GM21360 (cell line): ENCODE measurements at regions not wholly inside any gene's neighbourhood (a gene's known extent, or its start where the extent isn't known, plus 50 kb on each side); places are given as distances from the start of the nearest gene placed in this dataset.

Experiments used
- ATAC-seq: cut with Tn5 transposase; IDR thresholded peaks from one replicate; pipeline ENCODE4 v1.9.1; 2021; ENCODE audit warnings: mild to moderate bottlenecking, moderate library complexity; ENCODE audit not compliant: unreplicated experiment

DNA sequence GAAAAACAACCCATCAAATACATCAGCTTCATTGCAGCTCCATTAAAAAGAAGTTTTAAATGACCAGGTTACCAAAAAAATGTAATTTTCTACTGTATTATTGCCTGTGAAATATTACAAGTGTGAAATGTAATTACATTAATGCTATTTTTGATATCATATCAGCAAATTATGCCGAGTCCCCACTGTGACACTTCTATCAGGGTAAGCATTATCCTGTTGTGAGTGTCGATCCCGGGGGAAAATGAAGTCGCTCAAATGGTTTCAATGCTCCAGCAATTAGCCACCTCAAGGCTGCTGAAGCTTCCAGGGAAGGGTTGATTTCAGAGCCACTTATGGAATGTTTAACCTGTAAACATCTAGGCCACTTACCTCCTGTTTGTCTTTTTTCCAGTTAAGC lies 70.4 kb downstream of the RCN1 start:
- ATAC-seq: no peak

DNA sequence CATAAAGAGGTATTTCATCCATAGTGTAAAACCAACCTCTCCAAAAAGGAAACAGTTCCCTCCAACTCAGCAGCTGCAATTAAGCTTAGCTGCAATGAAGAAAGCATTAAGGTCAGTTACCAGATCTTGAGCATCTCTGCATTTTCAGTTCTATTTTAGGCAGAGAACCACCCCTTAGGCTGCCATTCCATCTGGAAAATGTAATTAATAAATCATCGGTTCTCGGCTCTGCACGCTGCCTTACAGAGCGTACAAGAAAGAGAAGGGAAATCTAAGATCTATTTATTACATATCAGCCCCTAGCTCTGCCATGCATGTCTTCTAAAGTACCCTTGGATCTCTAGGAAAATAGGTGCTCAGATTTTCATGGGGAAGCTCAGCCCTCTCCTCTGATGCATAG lies 71.5 kb downstream of the RCN1 start:
- ATAC-seq: no peak

DNA sequence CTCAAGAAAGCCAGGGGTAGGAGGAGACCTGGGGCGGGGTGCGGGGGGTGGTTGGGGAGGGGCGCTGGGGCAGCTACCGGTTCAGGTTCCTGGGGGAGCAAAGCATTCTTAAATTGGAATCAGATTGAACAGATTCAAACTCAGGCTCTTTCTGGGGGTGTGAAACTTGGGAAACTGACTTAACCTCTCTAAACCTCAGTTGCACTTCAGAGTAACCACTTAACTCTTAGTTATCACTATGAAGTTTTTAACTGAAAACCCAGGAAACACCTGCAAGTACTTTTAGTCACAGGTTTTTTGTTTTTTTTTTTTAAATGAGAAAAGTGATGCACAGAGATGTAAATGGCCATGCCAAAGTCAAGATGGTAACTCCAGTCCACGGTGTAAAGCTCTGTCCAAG lies 72.0 kb downstream of the RCN1 start:
- no peak for ATAC-seq

DNA sequence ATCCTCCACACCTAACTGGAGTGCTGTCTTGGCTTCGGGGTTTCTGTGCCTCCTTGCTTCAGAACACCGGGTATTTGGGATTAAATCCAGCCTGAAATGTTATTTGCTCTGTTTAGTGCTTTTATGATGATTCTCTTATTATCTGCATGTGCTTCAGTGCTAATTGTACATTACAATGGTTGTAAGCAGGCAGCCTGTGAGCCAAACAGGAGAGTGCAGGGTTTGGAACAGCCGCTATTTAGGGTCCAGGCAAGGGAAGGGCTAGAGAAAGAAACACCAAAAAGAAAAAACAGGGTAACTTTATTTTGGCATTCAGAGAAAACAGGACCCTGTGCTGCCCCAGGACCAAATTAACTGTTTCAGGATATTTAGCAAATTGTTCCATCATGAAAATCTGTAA lies 72.7 kb downstream of the RCN1 start:
- no peak for ATAC-seq

- ATAC-seq: no peak
Measured at GRCh38 chr11:32164836-32165235, 74.0 kb downstream of the RCN1 start.

DNA sequence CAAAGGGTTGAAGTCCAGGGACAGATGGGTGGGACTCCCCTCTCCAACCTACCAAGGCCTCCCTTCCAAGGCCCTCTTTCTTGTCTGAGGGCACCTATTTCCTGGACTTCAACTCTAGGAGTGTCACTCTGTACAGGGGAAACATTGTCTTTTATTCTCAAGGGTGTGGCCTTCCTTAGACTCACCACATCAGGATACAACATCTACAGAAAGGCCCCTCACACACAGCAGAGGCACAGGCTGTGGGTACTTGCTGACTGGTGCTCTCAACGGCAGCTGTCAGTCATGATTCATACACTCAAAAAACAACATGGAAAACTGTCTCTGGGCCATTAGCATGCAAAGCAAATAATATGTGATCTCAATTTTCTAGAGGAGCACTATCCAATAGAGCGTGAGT lies 78.0 kb downstream of the RCN1 start:
- no peak for ATAC-seq

DNA sequence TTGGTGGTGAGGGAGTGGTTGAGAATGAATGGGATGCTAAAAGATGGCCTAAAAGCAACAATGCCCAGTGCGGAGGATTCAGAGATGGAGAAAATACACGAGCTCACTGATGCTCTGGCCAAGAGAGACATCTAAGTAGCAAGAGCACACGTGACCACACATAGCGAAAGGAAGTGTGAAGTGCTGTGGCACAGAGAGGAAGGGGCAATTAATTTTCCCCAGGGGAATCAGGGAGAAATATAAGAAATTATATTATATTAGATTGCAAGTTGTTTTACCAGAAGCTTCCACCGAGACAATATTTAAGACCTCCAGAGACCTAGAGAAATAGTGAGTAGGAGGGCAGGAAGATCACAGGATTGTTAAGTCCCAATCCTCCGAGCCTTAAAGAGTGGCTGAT lies 80.6 kb downstream of the RCN1 start:
- ATAC-seq: no peak

- ATAC-seq: no peak
Measured at GRCh38 chr11:32172041-32172847, 81.4 kb downstream of the RCN1 start.

GRCh38 chr11:32172848-32173834 lies 82.3 kb downstream of the RCN1 start:
- no peak for ATAC-seq

- ATAC-seq: no peak
Measured at GRCh38 chr11:32173977-32174376, 83.1 kb downstream of the RCN1 start.

DNA sequence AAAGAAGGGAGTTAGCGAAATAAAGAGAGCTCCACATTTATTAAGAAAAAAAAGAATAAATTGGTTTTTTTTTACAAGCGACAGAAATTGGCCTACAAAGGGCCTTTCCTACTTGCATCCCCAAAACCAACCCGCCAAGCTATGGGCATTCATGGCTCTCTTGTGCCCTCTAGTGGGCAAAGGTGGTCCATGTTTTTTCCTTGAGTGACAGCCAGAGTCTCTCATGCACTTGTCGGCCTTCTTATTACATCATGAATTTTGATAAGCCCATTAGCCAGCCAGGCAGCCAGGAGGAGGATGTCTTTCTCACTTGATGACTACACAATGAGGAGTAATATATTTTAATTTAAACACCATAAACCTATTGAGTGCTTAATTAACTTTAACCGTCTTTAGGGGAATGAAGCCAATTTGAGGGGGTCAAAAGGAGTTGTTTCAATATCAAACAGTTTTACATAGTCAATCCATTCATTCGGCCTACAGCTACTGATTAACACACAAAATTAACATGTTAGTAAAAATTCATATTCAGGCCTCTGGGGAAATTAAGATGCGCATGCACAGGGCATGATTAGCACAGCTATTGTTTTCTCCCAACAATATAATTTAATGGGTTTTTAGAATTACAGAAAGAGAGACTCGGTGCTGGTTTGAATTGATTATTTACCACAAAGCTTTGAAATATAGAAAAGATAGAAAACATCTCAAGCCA lies 85.5 kb downstream of the RCN1 start:
- peak; percentile 60 for ATAC-seq

DNA sequence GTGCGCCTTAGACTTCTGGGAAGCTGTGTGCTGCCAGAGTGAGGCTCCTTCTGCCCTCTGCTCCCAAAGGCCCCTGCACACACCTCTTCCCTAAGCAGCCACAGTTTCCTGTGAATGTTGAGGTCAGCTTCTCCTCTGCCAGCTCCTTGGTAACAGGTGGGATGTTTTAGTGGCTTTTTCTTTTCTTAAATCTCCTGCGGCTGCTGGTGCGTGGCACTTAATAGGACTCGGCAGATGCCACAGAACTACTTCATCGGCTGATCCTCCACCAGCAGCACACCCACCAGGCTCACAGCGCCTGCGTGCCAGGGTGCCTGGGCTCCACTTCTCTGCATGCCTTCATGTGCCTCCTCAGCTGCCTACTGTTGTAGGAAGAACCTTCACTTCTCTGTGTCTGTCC lies 87.8 kb downstream of the RCN1 start:
- ATAC-seq: no peak

GRCh38 chr11:32183512-32183911 lies 92.6 kb downstream of the RCN1 start:
- no peak for ATAC-seq

DNA sequence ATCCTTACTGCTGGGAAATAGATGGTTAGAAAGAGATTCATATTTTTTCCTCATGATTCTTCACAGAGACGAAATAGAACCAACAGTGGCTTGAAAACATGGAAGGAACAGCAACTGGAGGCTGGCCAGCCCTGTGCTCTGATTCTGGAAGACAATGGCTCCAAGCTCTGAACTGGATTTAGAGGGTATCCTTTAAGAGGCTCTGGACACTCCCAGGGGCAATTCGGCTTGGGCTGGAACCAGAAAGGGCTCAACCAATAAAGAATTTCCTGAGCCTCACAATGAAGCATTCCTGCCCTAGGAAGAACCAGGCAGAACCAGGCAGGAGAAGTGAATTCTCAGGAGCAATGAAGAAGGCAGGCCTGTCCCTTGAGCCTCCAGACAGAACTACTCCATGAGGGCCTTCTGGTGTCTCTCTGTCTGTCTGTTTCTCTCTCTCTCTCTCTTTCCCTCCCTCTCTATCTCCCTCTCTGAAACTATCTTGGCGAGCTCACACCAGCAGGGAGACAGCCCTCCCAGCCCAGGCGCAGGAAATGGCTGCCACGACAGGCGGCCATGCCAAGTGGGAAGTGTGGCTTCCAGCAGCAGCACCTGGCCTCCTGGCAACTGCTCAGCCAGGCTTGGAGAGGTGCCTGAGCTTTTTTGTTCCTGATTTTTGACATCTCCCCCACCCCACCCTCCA lies 93.3 kb downstream of the RCN1 start:
- no peak for ATAC-seq

- ATAC-seq: no peak
Measured at GRCh38 chr11:32184723-32185376, 94.0 kb downstream of the RCN1 start.

GRCh38 chr11:32186118-32186517 lies 95.2 kb downstream of the RCN1 start:
- no peak for ATAC-seq

DNA sequence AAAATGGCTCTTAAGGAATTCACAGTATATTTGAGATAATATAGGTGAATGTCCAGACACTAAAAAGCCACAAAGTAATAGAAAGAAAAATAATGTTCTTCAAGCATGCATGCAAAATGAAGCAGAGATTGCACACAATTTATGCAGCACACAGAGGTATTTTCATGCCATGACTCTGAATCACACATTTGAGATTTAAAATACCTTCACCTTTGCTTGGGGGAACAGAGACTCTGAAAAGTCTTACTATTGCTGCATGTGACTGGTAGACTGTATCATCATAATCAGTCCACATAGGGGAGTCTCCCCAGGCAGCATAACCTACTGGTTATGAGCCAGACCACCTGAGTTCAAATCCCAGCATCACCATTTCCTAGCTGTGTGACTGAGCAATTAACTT lies 96.2 kb downstream of the RCN1 start:
- ATAC-seq: no peak

- no peak for ATAC-seq
Measured at GRCh38 chr11:32188785-32189184, 97.9 kb downstream of the RCN1 start.

- no peak for ATAC-seq
Measured at GRCh38 chr11:32196137-32196536, 105.3 kb downstream of the RCN1 start.

DNA sequence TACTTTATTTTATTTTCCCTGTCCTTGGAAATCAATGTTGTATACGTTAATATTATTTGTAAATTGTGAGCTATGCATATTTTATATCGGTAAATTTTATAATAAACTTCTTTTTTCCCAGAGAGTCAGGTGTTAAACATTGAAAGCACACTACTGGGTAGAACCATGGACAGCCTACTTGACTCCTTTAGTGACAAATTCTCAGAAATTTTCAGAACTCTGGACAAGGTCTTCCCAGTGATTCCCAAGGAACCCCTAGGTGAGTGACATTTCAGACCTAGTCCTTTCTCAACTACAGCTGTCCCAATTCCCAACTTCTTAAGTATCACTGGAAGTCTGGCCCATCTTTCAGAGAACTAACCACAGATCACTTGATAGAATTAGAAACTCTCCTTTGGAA lies 107.2 kb downstream of the RCN1 start:
- no peak for ATAC-seq
